Endodermal cell (in vitro differentiated cells): ENCODE measurements at regions not wholly inside any gene's neighbourhood (a gene's known extent, or its start where the extent isn't known, plus 50 kb on each side); places are given as distances from the start of the nearest gene placed in this dataset.
"Not testable (repeated sequence)": the region's sequence is repeated elsewhere in the genome, so short reads cannot be mapped to it uniquely, and the experiment has no call there.

Source experiments
- DNase-seq: peaks from one replicate; pipeline ENCODE4 v3.0.0-alpha.2; 2017
- H3K27ac ChIP-seq: 2 replicates; pipeline ENCODE4 v1.5.1; 2013; ENCODE audit warnings: mild to moderate bottlenecking, low read depth, low read length, moderate library complexity
- H3K27me3 ChIP-seq: 2 replicates; pipeline ENCODE4 v1.6.1; 2013; ENCODE audit warnings: mild to moderate bottlenecking, low read length, moderate library complexity; ENCODE audit not compliant: insufficient read depth, control insufficient read depth, poor library complexity, severe bottlenecking
- H3K36me3 ChIP-seq: 2 replicates; pipeline ENCODE4 v1.7.0; 2013; ENCODE audit warnings: mild to moderate bottlenecking, low read length, moderate library complexity; ENCODE audit not compliant: control insufficient read depth, insufficient read depth
- H3K4me1 ChIP-seq: one replicate; pipeline ENCODE4 v1.7.0; 2013; ENCODE audit warnings: low read length; ENCODE audit not compliant: control insufficient read depth, insufficient read depth
- H3K4me3 ChIP-seq: 2 replicates; pipeline ENCODE4 v1.5.1; 2013; ENCODE audit warnings: mild to moderate bottlenecking, low read length, moderate library complexity
- H3K9ac ChIP-seq: 2 replicates; pipeline ENCODE4 v1.6.1; 2013; ENCODE audit warnings: mild to moderate bottlenecking, low read length, moderate library complexity; ENCODE audit not compliant: poor library complexity, severe bottlenecking; ENCODE audit errors: extremely low read depth
- H3K9me3 ChIP-seq: 2 replicates; pipeline ENCODE4 v1.6.1; 2013; ENCODE audit warnings: mild to moderate bottlenecking, low read length, moderate library complexity; ENCODE audit not compliant: control insufficient read depth
- H3K27ac Mint-ChIP-seq: 2 replicates; pipeline ENCODE4 v1.8.0; 2020; ENCODE audit warnings: mixed read lengths
- H3K27me3 Mint-ChIP-seq: 2 replicates; pipeline ENCODE4 v1.8.0; 2021; ENCODE audit warnings: mild to moderate bottlenecking, mixed read lengths; ENCODE audit not compliant: insufficient read depth
- H3K36me3 Mint-ChIP-seq: 2 replicates; pipeline ENCODE4 v1.8.0; 2020; ENCODE audit warnings: low read depth, mixed read lengths
- H3K4me1 Mint-ChIP-seq: 2 replicates; pipeline ENCODE4 v1.8.0; 2020; ENCODE audit warnings: mixed read lengths
- H3K4me3 Mint-ChIP-seq: 2 replicates; pipeline ENCODE4 v1.8.0; 2020; ENCODE audit warnings: mild to moderate bottlenecking, moderate library complexity, mixed read lengths
- H3K9me3 Mint-ChIP-seq: 2 replicates; pipeline ENCODE4 v1.8.0; 2020; ENCODE audit warnings: mild to moderate bottlenecking, mixed read lengths
- CTCF ChIP-seq: fragments of 200-600 bp; sonication (generic); conservative IDR thresholded peaks from 2 replicates; pipeline ENCODE4 v1.5.0; 2021; ENCODE audit warnings: antibody characterized with exemption, mild to moderate bottlenecking
- WGBS, 2 experiments: methylation state at CpG; one replicate each; pipeline versions ENCODE4 v1.1.5 to v1.1.7; 2013; ENCODE audit warnings: missing lambda C conversion rate in 2 of 2, mixed read lengths in 1 of 2; ENCODE audit not compliant: insufficient coverage in 1 of 2, insufficient read length in 1 of 2; 5-methylcytosine and 5-hydroxymethylcytosine counted together

GRCh38 chr4:33116871-33117270, 2396.7 kb downstream of the PCDH7 start:
- Mint-ChIP-seq H3K4me3 (no peak overlapping the region), H3K27me3 (no peaks in the 10 kb centered on the region), H3K9me3 (peaks cover 4% of the 10 kb centered on the region), H3K4me1 (no peaks in the 10 kb centered on the region), H3K27ac (no peak overlapping the region), H3K36me3 (no peaks in the 10 kb centered on the region)
- 86 to 100% methylated on average over 1 to 3 of the region's 3 CpGs for WGBS, 2 experiments
- H3K27me3 ChIP-seq: no peaks in the 10 kb centered on the region
- H3K36me3 ChIP-seq: no peaks in the 10 kb centered on the region
- no peak overlapping the region for H3K4me3 ChIP-seq
- H3K4me1 ChIP-seq: no peaks in the 10 kb centered on the region
- no peak for TF ChIP-seq CTCF
- H3K9me3 ChIP-seq: no peaks in the 10 kb centered on the region
- no peak overlapping the region for H3K9ac ChIP-seq
- no peak for DNase-seq
- H3K27ac ChIP-seq: no peak overlapping the region

GRCh38 chr4:33126002-33126401, 2405.8 kb downstream of the PCDH7 start:
- Histone ChIP-seq H3K4me1 (no peaks in the 10 kb centered on the region), H3K27ac (no peak overlapping the region), H3K27me3 (no peaks in the 10 kb centered on the region), H3K9ac (no peak overlapping the region), H3K9me3 (no peaks in the 10 kb centered on the region), H3K4me3 (no peak overlapping the region), H3K36me3 (no peaks in the 10 kb centered on the region)
- Mint-ChIP-seq H3K4me3 (no peak overlapping the region), H3K9me3 (no peaks in the 10 kb centered on the region), H3K27me3 (no peaks in the 10 kb centered on the region), H3K4me1 (no peaks in the 10 kb centered on the region), H3K36me3 (no peaks in the 10 kb centered on the region), H3K27ac (no peak overlapping the region)
- TF ChIP-seq CTCF: no peak
- WGBS, 2 experiments: 88 to 92% methylated on average over 1 of the region's 1 CpG
- DNase-seq: no peak

GRCh38 chr4:33130662-33131061, 2410.5 kb downstream of the PCDH7 start:
- not testable (repeated sequence) for H3K9ac ChIP-seq, H3K36me3 Mint-ChIP-seq, DNase-seq, H3K27me3 ChIP-seq, H3K4me3 Mint-ChIP-seq, H3K4me1 ChIP-seq, H3K27me3 Mint-ChIP-seq, H3K27ac ChIP-seq, H3K9me3 Mint-ChIP-seq, H3K36me3 ChIP-seq, H3K4me1 Mint-ChIP-seq, H3K4me3 ChIP-seq, H3K27ac Mint-ChIP-seq, H3K9me3 ChIP-seq
- WGBS, 2 experiments: no CpG with 5 or more reads among the region's 1 CpG

- Mint-ChIP-seq H3K36me3 (no peaks in the 10 kb centered on the region), H3K27ac (no peak overlapping the region), H3K4me1 (peaks cover 6% of the 10 kb centered on the region), H3K4me3 (no peak overlapping the region), H3K27me3 (no peaks in the 10 kb centered on the region), H3K9me3 (no peaks in the 10 kb centered on the region)
- Histone ChIP-seq H3K9ac (no peak overlapping the region), H3K27me3 (no peaks in the 10 kb centered on the region), H3K9me3 (no peaks in the 10 kb centered on the region), H3K4me3 (no peak overlapping the region), H3K27ac (no peak overlapping the region), H3K4me1 (no peaks in the 10 kb centered on the region), H3K36me3 (no peaks in the 10 kb centered on the region)
- peak; percentile 42 for DNase-seq
- TF ChIP-seq CTCF: peak; percentile 59
- 63 to 65% methylated on average over 1 of the region's 2 CpGs for WGBS, 2 experiments
Measured at GRCh38 chr4:33133723-33134122, 2413.6 kb downstream of the PCDH7 start.
